ENCODE measurements at regions not wholly inside any gene's neighbourhood (a gene's known extent, or its start where the extent isn't known, plus 50 kb on each side); places are given as distances from the start of the nearest gene placed in this dataset.

GRCh38 chr5:5011151-5011550 lies 129.0 kb upstream of the ADAMTS16 start:
- no peak for TF ChIP-seq GATA2 (IDR thresholded peaks at IDR 0.05; ENCODE audit: low read depth, low read length)
- no peak for TF ChIP-seq GATA3 (IDR thresholded peaks at IDR 0.05; ENCODE audit: low read depth, low read length)
